Neutrophil (primary cell): ENCODE measurements at regions not wholly inside any gene's neighbourhood (a gene's known extent, or its start where the extent isn't known, plus 50 kb on each side); places are given as distances from the start of the nearest gene placed in this dataset.

ENCODE experiments used
- H3K27ac ChIP-seq: fragments of 200-600 bp; sonication (generic); 2 replicates; pipeline ENCODE4 v1.5.1; 2016; ENCODE audit warnings: mild to moderate bottlenecking, moderate library complexity
- H3K27me3 ChIP-seq: fragments of 200-600 bp; sonication (generic); 2 replicates; pipeline ENCODE4 v1.6.0; 2016; ENCODE audit warnings: mild to moderate bottlenecking
- H3K36me3 ChIP-seq: fragments of 200-600 bp; sonication (generic); 2 replicates; pipeline ENCODE4 v1.5.1; 2017
- H3K4me1 ChIP-seq, 2 experiments: fragments of 200-600 bp in 1 of 2; sonication (generic) in 1 of 2; 1 replicate in 1 of 2; 2 replicates in 1 of 2; pipeline versions ENCODE4 v1.5.1 to v1.6.1; 2013 to 2016; ENCODE audit warnings: low read depth in 1 of 2, low read length in 1 of 2, mild to moderate bottlenecking in 1 of 2, moderate library complexity in 1 of 2; ENCODE audit not compliant: control insufficient read depth in 1 of 2, insufficient read depth in 1 of 2
- H3K4me3 ChIP-seq, 2 experiments: fragments of 200-600 bp in 1 of 2; sonication (generic) in 1 of 2; 1 replicate in 1 of 2; 2 replicates in 1 of 2; pipeline ENCODE4 v1.5.1; 2013 to 2016; ENCODE audit warnings: low read depth in 1 of 2, low read length in 1 of 2, mild to moderate bottlenecking in 1 of 2, moderate library complexity in 1 of 2
- H3K9me3 ChIP-seq: fragments of 200-600 bp; sonication (generic); 2 replicates; pipeline ENCODE4 v1.5.1; 2016
- CTCF ChIP-seq: fragments of 200-600 bp; sonication (generic); IDR thresholded peaks from 2 replicates; pipeline ENCODE4 v1.5.1; 2016; ENCODE audit warnings: antibody characterized with exemption

DNA sequence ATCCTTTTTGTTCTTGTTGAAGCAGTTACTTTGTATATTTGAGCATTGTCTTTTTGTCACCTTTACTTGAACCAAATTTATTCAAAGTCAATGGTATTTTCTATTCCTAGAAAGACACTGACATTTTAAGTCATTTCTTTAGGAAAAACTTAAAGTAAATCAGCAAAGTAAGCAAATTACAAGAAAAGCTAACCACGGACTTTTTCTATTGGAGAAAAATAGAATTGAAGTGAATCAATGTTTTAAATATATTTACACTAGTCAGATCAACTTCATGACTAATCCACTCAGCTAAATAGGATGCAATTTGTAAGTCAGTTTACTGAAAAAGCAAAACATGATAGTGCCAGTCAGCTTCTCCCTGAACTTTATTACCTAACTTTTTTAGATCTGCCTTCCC, 733.8 kb upstream of the ALCAM start:
- Histone ChIP-seq H3K27me3 (no peaks in the 10 kb centered on the region), H3K9me3 (no peaks in the 10 kb centered on the region), H3K27ac (no peak overlapping the region), H3K36me3 (no peaks in the 10 kb centered on the region), H3K4me3 (no peak overlapping the region), H3K4me1 (no peaks in the 10 kb centered on the region)
- no peak for TF ChIP-seq CTCF

GRCh38 chr3:104635872-104636580, 730.7 kb upstream of the ALCAM start:
- Histone ChIP-seq H3K4me3 (no peak overlapping the region), H3K4me1 (no peaks in the 10 kb centered on the region), H3K9me3 (no peaks in the 10 kb centered on the region), H3K27me3 (no peaks in the 10 kb centered on the region), H3K27ac (no peak overlapping the region), H3K36me3 (no peaks in the 10 kb centered on the region)
- no peak for TF ChIP-seq CTCF

- Histone ChIP-seq H3K9me3 (no peaks in the 10 kb centered on the region), H3K4me1 (no peaks in the 10 kb centered on the region), H3K36me3 (no peaks in the 10 kb centered on the region), H3K4me3 (no peak overlapping the region), H3K27me3 (no peaks in the 10 kb centered on the region), H3K27ac (no peak overlapping the region)
- no peak for TF ChIP-seq CTCF
Measured at GRCh38 chr3:104642827-104643226, 723.9 kb upstream of the ALCAM start.

DNA sequence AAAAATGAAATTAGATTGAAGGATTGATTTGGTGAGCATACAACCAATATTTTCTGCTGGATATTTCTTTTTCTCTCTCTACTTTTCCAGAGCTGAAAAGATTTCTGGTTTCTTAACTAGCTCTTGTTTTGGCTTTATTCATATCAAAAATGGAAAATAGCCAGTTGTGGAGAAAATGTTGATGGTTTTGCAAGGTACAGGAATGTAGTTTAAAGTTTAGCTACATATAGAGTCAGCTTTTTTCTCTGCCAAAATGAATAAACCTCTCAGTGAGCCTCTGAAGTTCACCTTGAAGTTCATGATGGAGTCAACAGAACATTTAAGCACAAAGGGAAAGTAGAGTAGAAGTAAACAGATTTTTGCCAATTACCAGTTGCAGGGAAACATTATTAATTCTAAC, 720.5 kb upstream of the ALCAM start:
- no peaks in the 10 kb centered on the region for H3K9me3 ChIP-seq
- H3K36me3 ChIP-seq, result no peaks in the 10 kb centered on the region
- H3K27me3 ChIP-seq, result no peaks in the 10 kb centered on the region
- H3K27ac ChIP-seq, result no peak overlapping the region
- H3K4me1 ChIP-seq, result no peaks in the 10 kb centered on the region
- TF ChIP-seq CTCF, result no peak
- no peak overlapping the region for H3K4me3 ChIP-seq

GRCh38 chr3:104648823-104649222, 717.9 kb upstream of the ALCAM start:
- H3K9me3 ChIP-seq, result peaks cover 2% of the 10 kb centered on the region
- no peaks in the 10 kb centered on the region for H3K27me3 ChIP-seq
- no peak overlapping the region for H3K4me3 ChIP-seq
- no peak for TF ChIP-seq CTCF
- H3K4me1 ChIP-seq, result no peaks in the 10 kb centered on the region
- H3K27ac ChIP-seq, result no peak overlapping the region
- no peaks in the 10 kb centered on the region for H3K36me3 ChIP-seq
